GM21381 (cell line): ENCODE measurements at regions not wholly inside any gene's neighbourhood (a gene's known extent, or its start where the extent isn't known, plus 50 kb on each side); places are given as distances from the start of the nearest gene placed in this dataset.

Source experiments
- ATAC-seq: cut with Tn5 transposase; IDR thresholded peaks from one replicate; pipeline ENCODE4 v1.9.1; 2021; ENCODE audit warnings: mild to moderate bottlenecking, moderate library complexity; ENCODE audit not compliant: unreplicated experiment

GRCh38 chr11:112795911-112796649, 165.1 kb upstream of the NCAM1 start:
- no peak for ATAC-seq

DNA sequence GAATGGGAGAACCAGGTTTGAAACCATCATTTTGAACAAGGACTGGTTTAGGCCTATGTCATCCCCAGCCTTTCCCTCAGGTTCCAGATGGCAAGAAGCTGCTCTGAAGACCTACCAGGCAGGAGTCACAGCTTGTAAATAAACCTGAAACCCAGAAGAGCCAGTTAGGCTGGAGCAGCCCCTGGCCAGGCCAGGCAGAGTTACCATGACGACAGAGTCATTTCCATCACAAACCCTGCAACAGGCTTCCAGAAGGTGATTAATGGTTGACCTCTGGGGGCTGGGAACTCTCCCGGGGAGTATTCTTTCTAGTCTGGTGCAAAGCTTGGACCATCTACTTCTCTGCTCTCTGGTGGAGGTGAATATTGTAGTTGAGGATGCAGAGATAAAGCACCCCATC, 164.1 kb upstream of the NCAM1 start:
- ATAC-seq, result no peak

DNA sequence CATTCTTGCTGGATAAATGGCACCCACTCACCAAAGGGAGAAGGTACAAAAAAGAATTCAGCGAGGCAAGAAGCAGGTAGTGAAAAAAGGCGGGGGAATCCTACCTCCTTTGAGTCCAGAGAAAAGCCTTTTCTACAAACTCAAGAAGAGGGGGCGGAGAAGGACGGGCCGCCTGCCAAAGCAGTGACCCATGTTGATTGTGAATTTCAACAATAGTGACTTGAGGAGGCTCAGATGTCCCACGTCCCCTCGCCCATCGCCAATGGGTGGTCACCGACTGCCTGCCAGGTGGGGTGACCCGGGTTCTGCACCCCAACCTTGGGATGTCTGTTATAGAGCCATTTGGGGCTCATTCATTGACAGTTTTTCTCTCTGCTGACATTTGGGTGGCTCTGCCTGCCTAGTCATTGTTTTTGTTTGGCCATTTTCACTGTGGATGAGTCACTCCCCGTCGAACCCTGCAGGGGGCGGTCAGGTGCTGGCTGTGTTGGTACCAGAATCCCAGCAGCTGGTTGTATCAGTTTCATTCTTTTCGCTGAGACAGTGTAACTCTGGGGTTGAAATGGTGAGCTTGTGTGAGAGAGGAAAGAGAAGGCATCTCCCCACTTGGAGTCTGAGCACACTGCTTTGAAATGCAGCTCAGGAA, 163.4 kb upstream of the NCAM1 start:
- no peak for ATAC-seq

GRCh38 chr11:112801025-112801816, 160.0 kb upstream of the NCAM1 start:
- no peak for ATAC-seq

- no peak for ATAC-seq
Measured at GRCh38 chr11:112801817-112802088, 159.5 kb upstream of the NCAM1 start.

GRCh38 chr11:112805658-112806057, 155.6 kb upstream of the NCAM1 start:
- ATAC-seq, result no peak

GRCh38 chr11:112806256-112806655, 155.0 kb upstream of the NCAM1 start:
- no peak for ATAC-seq

- no peak for ATAC-seq
Measured at GRCh38 chr11:112806876-112807275, 154.3 kb upstream of the NCAM1 start.

DNA sequence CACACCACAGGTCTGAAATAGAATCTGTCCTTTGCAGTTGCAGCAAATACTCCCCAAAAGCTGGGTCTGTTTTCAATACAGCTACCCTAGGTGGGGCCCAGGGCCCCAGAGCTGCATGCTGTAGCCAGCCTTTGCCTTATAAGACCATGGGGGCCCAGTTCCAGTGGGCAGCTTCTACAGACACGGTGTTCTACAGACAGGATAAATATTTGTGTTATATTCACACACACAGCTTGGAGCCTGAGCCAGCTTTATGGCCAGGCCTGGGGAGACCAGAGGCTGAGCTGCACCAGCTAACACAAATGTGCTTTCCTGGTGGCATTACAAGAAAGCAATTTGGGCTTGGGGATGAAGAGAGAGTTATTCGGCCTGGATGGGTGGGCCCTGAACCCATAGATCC, 151.8 kb upstream of the NCAM1 start:
- ATAC-seq, result no peak

DNA sequence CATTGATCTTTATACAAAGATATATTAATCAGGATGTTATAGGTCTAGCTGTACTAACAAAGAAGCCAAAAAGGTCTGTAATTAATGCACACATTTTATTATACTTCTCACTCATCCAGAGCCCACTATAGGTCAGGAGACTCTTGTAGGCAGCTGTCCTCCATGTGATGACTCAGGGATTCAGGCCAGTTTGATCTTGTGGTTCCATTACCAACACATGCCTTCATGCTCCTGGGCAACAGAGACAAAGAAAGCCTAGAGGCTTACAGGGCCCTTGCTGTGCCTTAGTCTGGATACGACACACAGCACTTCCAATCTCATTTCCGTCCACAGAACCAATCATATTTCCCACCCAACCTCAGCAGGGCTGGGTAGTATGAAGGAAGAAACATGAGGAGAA, 150.3 kb upstream of the NCAM1 start:
- no peak for ATAC-seq

- no peak for ATAC-seq
Measured at GRCh38 chr11:112811783-112812182, 149.4 kb upstream of the NCAM1 start.

GRCh38 chr11:112812729-112813128, 148.5 kb upstream of the NCAM1 start:
- ATAC-seq, result no peak

DNA sequence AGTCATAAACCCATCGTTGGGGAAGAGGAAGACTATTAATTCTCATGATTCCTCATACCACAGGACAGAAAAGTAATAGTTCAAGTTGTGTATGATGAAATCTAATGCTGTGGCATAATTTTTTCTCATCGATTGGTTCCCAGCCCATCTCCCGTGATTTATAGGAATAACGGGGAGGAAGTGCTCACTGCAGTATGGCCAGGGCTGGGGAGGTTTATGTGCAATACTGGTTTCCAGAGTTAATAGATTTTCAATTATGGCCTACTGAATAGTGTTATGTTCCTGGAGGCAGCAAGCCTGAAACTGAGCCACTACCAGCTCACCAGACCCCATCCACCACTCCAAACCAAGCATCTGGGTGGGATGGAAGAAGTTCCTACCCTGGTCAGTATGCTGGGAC, 147.1 kb upstream of the NCAM1 start:
- ATAC-seq, result no peak

DNA sequence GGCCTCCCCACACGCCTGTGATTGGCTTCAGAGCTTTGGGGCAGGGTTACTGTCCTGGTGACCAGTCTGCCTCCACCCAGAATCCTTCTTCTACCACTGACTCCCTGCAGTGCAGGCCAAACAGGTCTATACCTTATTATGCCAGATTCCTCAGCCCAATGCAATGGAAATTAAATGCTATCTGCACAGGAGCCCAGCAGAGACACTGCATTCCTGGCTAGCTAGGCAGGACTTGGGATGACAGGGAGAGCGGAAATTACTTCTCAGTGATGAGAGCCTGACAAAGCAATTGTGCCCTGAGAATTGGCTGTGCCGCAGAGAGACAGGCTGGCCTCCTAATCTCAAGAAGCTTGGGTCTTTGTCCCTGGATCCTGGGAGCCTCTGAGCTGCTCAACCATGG, 143.8 kb upstream of the NCAM1 start:
- no peak for ATAC-seq

DNA sequence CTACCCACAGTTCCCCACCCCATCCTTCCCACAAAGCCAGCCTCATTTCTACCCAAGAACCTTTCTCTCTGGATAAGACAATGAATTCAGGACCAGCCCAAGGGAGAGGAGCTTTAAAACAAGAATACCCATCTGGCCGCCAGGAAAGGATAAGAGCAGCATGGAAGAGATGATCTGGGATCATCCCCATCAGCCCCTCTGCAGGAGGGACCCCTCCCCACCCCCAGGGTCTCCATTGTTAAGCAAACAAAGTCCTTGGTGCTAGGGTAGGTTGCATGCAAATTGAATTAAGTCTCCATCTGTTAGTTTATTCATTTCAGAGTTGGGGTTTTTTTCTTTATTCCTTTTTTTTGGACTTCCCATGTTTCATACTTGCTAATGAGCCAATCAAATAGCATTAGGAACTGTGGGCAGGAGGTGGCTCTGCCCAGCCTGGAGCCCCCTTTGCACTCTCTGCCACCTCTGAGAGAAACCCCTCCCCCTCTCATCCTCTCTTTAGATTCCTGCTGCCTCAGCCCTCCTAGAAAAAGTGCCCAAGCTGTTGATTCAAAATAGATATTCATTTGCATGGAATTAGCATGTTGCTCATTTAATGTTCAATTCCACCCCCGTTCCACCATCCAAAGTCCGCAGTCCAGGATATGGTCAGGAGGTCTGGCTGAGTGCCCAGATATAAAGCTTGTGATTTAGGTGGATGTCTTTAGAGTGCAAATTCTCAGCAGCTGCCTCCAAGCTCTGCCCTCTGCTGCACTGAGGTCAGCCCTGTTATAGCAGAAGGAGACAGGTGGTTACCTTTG, 138.5 kb upstream of the NCAM1 start:
- no peak for ATAC-seq

GRCh38 chr11:112826026-112826425, 135.2 kb upstream of the NCAM1 start:
- no peak for ATAC-seq

DNA sequence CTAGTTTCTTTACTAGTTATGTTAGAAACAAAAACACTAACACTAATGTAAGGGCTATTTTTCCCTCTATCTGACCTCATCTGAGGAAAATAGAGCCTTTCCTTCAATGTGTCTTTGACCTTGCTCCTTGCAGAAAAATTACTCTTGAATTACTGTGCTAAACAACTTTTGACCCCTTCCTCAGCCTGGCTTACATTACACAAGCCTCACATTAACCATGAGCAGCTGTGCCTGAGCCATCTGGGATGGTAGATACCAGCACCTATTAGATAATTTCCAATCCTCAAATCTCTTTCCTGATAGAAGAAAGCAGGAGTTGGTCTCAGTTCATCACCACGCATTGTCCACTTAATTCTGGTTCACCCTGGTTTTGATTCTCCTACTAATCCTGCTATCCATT, 134.4 kb upstream of the NCAM1 start:
- no peak for ATAC-seq

DNA sequence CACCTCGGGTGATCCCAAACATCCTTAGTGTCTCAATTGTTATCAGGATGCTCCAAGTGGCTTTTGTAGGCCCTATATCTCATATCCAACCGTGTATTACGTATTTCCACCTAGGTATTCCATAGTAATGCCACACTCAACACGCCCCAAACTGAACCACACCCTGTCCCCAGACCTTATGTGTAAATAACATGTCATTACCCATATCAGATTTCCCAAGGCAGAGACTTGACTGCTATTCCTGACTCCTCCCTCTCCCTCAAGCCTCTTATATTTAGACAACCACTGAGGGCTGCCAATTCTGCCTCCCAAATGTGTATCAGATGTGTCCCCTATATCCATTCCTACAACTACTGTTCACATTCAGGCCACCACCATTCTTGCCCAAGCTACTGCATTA, 132.8 kb upstream of the NCAM1 start:
- ATAC-seq, result no peak

- ATAC-seq, result no peak
Measured at GRCh38 chr11:112829971-112830654, 131.1 kb upstream of the NCAM1 start.

DNA sequence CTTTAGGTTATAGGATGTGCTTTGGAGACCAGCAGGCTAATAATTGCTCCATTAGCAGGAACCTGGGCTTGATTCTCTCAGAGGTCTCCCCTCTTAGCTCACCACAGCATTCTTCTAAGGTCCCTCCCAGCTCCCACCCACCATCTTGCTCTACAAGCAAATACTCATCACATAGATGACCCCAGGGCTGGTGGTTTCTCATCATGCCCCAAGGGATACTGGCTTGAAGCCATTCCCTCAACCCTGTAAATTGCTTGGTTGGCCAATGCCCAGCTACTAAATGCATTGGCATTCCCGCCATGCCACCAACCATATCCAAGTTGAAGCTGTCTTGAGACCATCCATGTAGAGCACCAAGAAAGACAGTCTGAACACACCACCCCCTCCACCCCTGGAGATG, 130.2 kb upstream of the NCAM1 start:
- ATAC-seq, result no peak
